ENCODE measurements at regions not wholly inside any gene's neighbourhood (a gene's known extent, or its start where the extent isn't known, plus 50 kb on each side); places are given as distances from the start of the nearest gene placed in this dataset.

- TF ChIP-seq ZBTB6 (tag by site-specific recombination; IDR thresholded peaks at IDR 0.05) (no peak), ZNF362 (tag by site-specific recombination; IDR thresholded peaks at IDR 0.05) (no peak), ZNF221 (tag by site-specific recombination; IDR thresholded peaks at IDR 0.05; ENCODE audit: borderline replicate concordance) (no peak), ZSCAN4 (tag by site-specific recombination; IDR thresholded peaks at IDR 0.05) (no peak), ZNF530 (tag by site-specific recombination; IDR thresholded peaks at IDR 0.05; ENCODE audit: low read depth) (no peak), YY2 (tag by site-specific recombination; IDR thresholded peaks at IDR 0.05) (no peak)
Measured at GRCh38 chr19:28857967-28858366, 355.0 kb downstream of the UQCRFS1 start (continued).

- H3K36me3 ChIP-seq (ENCODE audit: control insufficient read depth in 2 of 2, insufficient read depth in 1 of 2, low read length in 2 of 2) = no peaks in the 10 kb centered on the region
- H3K27ac ChIP-seq (ENCODE audit: extremely low read depth, low read depth, low read length) = no peak overlapping the region
- ChIA-PET POLR2A (no interaction called here), CTCF (interaction anchor here (0.9 to 1.6 kb wide), 3 partner anchors 11 to 222 kb away, joined by 3 to 4 read pairs (median 3); no protein-coding TSS in a partner anchor)
- TF ChIP-seq ZNF433 (tag by site-specific recombination; IDR thresholded peaks at IDR 0.05; ENCODE audit: low read depth) (no peak), PRDM1 (tag by site-specific recombination; IDR thresholded peaks at IDR 0.05) (peak; percentile 67)
- peaks cover 15% of the 10 kb centered on the region for H3K4me1 ChIP-seq (ENCODE audit: control insufficient read depth, insufficient read depth, low read length)
- peaks cover 5% of the 10 kb centered on the region; the same call in 1 of the 2 replicates for H3K9me3 ChIP-seq (ENCODE audit: control insufficient read depth, insufficient read depth, low read depth, low read length)
- H3K4me3 ChIP-seq (ENCODE audit: low read depth, low read length) = no peak overlapping the region
Measured at GRCh38 chr19:28855216-28855615, 357.7 kb downstream of the UQCRFS1 start.

- ChIA-PET POLR2A (no interaction called here), CTCF (interaction anchor here (0.8 to 1.4 kb wide), 3 partner anchors 16 to 110 kb away, joined by 3 to 4 read pairs (median 4); no protein-coding TSS in a partner anchor)
- peaks cover 2% of the 10 kb centered on the region for H3K9me3 ChIP-seq (ENCODE audit: control insufficient read depth, insufficient read depth, low read depth, low read length)
- peaks cover 0 to 4% of the 10 kb centered on the region in 2 experiments; a peak in 1 of 3 replicates for H3K36me3 ChIP-seq (ENCODE audit: control insufficient read depth in 2 of 2, insufficient read depth in 1 of 2, low read length in 2 of 2)
- H3K27ac ChIP-seq (ENCODE audit: extremely low read depth, low read depth, low read length) = no peak overlapping the region
- H3K4me1 ChIP-seq (ENCODE audit: control insufficient read depth, insufficient read depth, low read length) = no peaks in the 10 kb centered on the region
- no peak overlapping the region for H3K4me3 ChIP-seq (ENCODE audit: low read depth, low read length)
- TF ChIP-seq ZNF426 (tag by site-specific recombination; IDR thresholded peaks at IDR 0.05) = no peak
- TF ChIP-seq ZIC2 (tag by site-specific recombination; IDR thresholded peaks at IDR 0.05) = peak; percentile 87
- no peak for TF ChIP-seq ZNF366 (tag by site-specific recombination; conservative IDR thresholded peaks at IDR 0.05)
- TF ChIP-seq ZSCAN16 (tag by site-specific recombination; IDR thresholded peaks at IDR 0.05) = no peak
- TF ChIP-seq ZNF416 (tag by site-specific recombination; IDR thresholded peaks at IDR 0.05) = peak; percentile 9; the same call in 1 of the 2 replicates
- TF ChIP-seq ZNF660 (tag by site-specific recombination; IDR thresholded peaks at IDR 0.05) = peak; percentile 95; the same call in 1 of the 2 replicates
- TF ChIP-seq ZNF596 (tag by site-specific recombination; IDR thresholded peaks at IDR 0.05) = no peak
- peak; percentile 35 for TF ChIP-seq PRDM1 (tag by site-specific recombination; IDR thresholded peaks at IDR 0.05)
- TF ChIP-seq ZNF2 (tag by site-specific recombination; IDR thresholded peaks at IDR 0.05) = no peak
- no peak for TF ChIP-seq ZFP69B (tag by site-specific recombination; IDR thresholded peaks at IDR 0.05)
- no peak for TF ChIP-seq PATZ1 (tag by site-specific recombination; IDR thresholded peaks at IDR 0.05)
- TF ChIP-seq ZBTB1 (tag by site-specific recombination; IDR thresholded peaks at IDR 0.05) = no peak
- 0 out of 2 replicates have a peak, but pooled peaks have one; percentile 18 for TF ChIP-seq ZNF335 (tag by site-specific recombination; conservative IDR thresholded peaks at IDR 0.05)
- peak; percentile 78 for TF ChIP-seq ZNF785 (tag by site-specific recombination; IDR thresholded peaks at IDR 0.05)
- TF ChIP-seq ZNF433 (tag by site-specific recombination; IDR thresholded peaks at IDR 0.05; ENCODE audit: low read depth) = no peak
- TF ChIP-seq ZNF837 (tag by site-specific recombination; IDR thresholded peaks at IDR 0.05) = no peak
- TF ChIP-seq ZNF776 (tag by site-specific recombination; IDR thresholded peaks at IDR 0.05; ENCODE audit: borderline replicate concordance) = no peak
Measured at GRCh38 chr19:28847468-28847867, 365.5 kb downstream of the UQCRFS1 start.
